ENCODE measurements at regions not wholly inside any gene's neighbourhood (a gene's known extent, or its start where the extent isn't known, plus 50 kb on each side); places are given as distances from the start of the nearest gene placed in this dataset.

DNA sequence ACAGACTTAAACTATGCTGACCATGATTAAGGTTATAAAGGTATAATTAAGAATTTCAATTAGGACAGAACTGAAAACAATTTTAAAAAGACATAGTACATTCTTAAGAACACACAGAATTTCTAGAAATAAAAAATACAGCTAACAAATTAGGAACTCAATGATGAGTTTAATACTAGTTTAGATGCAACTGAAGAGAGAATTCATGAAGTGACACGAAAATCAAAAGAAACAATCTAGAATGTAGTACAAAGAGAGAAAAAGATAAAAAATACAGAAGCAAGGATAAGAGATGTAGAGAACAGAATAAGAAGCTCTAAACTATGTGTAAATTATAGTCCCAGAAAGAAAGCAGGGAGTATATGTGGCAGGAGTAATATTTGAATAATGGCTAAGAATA lies 187.8 kb upstream of the KRR1 start:
- H3K27me3 ChIP-seq (ENCODE audit: control insufficient read depth, insufficient read depth, low read length) = no peaks in the 10 kb centered on the region
- H3K4me2 ChIP-seq (ENCODE audit: extremely low read depth, insufficient read depth, low read length) = no peak overlapping the region
- DNase-seq (ENCODE audit: low read depth in 2 of 2) = no peak
- H3K36me3 ChIP-seq (ENCODE audit: control insufficient read depth, insufficient read depth, low read length) = no peaks in the 10 kb centered on the region
- no peak overlapping the region for H2AFZ ChIP-seq (ENCODE audit: low read length)
- no peak overlapping the region for H3K9ac ChIP-seq (ENCODE audit: insufficient read depth, low read length)
- H3K4me1 ChIP-seq (ENCODE audit: control insufficient read depth, extremely low read depth, insufficient read depth, low read length) = no peaks in the 10 kb centered on the region
- TF ChIP-seq, protein P1, sequence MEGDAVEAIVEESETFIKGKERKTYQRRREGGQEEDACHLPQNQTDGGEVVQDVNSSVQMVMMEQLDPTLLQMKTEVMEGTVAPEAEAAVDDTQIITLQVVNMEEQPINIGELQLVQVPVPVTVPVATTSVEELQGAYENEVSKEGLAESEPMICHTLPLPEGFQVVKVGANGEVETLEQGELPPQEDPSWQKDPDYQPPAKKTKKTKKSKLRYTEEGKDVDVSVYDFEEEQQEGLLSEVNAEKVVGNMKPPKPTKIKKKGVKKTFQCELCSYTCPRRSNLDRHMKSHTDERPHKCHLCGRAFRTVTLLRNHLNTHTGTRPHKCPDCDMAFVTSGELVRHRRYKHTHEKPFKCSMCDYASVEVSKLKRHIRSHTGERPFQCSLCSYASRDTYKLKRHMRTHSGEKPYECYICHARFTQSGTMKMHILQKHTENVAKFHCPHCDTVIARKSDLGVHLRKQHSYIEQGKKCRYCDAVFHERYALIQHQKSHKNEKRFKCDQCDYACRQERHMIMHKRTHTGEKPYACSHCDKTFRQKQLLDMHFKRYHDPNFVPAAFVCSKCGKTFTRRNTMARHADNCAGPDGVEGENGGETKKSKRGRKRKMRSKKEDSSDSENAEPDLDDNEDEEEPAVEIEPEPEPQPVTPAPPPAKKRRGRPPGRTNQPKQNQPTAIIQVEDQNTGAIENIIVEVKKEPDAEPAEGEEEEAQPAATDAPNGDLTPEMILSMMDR (conservative IDR thresholded peaks at IDR 0.05 in 1 of 2, IDR thresholded peaks at IDR 0.05 in 1 of 2; ENCODE audit: low read depth in 1 of 2, low read length in 2 of 2) = no peak
- no peak for TF ChIP-seq EZH2 (IDR thresholded peaks at IDR 0.05; ENCODE audit: low read length, missing control alignments)
- H4K20me1 ChIP-seq (ENCODE audit: control insufficient read depth, extremely low read depth, insufficient read depth, low read length) = no peaks in the 10 kb centered on the region
- H3K4me3 ChIP-seq (replicated peaks in 1 of 4; ENCODE audit: control extremely low read depth in 1 of 4, insufficient read depth in 1 of 4, low read depth in 3 of 4, low read length in 4 of 4) = no peak overlapping the region
- H3K27ac ChIP-seq (ENCODE audit: insufficient read depth, low read length) = no peak overlapping the region
- H3K9me3 ChIP-seq (ENCODE audit: control insufficient read depth, insufficient read depth, low read depth, low read length) = no peaks in the 10 kb centered on the region
- H3K79me2 ChIP-seq (ENCODE audit: control insufficient read depth, insufficient read depth, low read length) = no peaks in the 10 kb centered on the region

DNA sequence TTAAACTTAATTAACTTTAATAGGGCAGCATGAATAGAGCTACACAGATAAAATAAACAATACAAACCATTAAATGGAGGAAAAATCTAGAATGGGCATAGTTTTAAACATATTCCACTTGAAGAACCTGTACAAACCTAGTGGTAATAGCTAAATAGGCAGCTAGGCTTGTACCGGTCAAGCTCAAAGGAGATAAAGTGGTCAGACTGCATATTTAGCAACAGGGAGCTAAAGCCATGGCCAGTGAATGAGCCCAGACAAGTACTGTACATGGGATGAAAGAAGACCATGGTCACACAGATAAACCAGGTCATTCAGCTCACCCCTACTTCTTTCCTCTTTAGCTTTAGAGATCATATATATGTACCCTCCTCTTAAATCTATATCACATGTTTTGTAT lies 186.6 kb upstream of the KRR1 start:
- H3K79me2 ChIP-seq (ENCODE audit: control insufficient read depth, insufficient read depth, low read length) = no peaks in the 10 kb centered on the region
- H3K9me3 ChIP-seq (ENCODE audit: control insufficient read depth, insufficient read depth, low read depth, low read length) = no peaks in the 10 kb centered on the region
- H3K27ac ChIP-seq (ENCODE audit: insufficient read depth, low read length) = no peak overlapping the region
- H3K9ac ChIP-seq (ENCODE audit: insufficient read depth, low read length) = no peak overlapping the region
- DNase-seq (ENCODE audit: low read depth in 2 of 2) = no peak
- no peaks in the 10 kb centered on the region for H3K36me3 ChIP-seq (ENCODE audit: control insufficient read depth, insufficient read depth, low read length)
- H3K4me1 ChIP-seq (ENCODE audit: control insufficient read depth, extremely low read depth, insufficient read depth, low read length) = no peaks in the 10 kb centered on the region
- H4K20me1 ChIP-seq (ENCODE audit: control insufficient read depth, extremely low read depth, insufficient read depth, low read length) = no peaks in the 10 kb centered on the region
- H3K4me3 ChIP-seq (replicated peaks in 1 of 4; ENCODE audit: control extremely low read depth in 1 of 4, insufficient read depth in 1 of 4, low read depth in 3 of 4, low read length in 4 of 4) = no peak overlapping the region
- TF ChIP-seq, protein P1 (conservative IDR thresholded peaks at IDR 0.05 in 1 of 2, IDR thresholded peaks at IDR 0.05 in 1 of 2; ENCODE audit: low read depth in 1 of 2, low read length in 2 of 2) = no peak
- TF ChIP-seq EZH2 (IDR thresholded peaks at IDR 0.05; ENCODE audit: low read length, missing control alignments) = no peak
- H3K4me2 ChIP-seq (ENCODE audit: extremely low read depth, insufficient read depth, low read length) = no peak overlapping the region
- no peaks in the 10 kb centered on the region for H3K27me3 ChIP-seq (ENCODE audit: control insufficient read depth, insufficient read depth, low read length)
- no peak overlapping the region for H2AFZ ChIP-seq (ENCODE audit: low read length)

DNA sequence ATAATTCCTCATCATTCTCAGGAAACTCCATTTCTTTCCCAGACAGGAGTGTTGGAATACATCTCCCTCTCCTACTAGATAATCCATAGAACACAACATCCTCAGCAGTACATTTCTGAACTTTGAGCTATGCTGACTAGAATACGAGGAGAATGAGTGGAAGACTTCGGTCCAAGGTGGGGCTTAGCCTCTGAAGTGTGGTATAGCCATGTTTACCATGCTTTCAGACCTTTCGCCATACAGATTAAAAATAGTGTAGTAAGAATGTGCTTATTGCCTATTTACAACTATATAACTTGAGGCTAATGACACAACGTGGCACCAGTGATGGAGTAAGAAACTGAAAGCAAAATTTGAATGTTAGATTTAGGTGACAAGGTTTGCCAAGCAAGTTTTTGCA lies 184.5 kb upstream of the KRR1 start:
- Histone ChIP-seq H2AFZ (ENCODE audit: low read length) (no peak overlapping the region), H3K27ac (ENCODE audit: insufficient read depth, low read length) (no peak overlapping the region), H3K79me2 (ENCODE audit: control insufficient read depth, insufficient read depth, low read length) (no peaks in the 10 kb centered on the region), H4K20me1 (ENCODE audit: control insufficient read depth, extremely low read depth, insufficient read depth, low read length) (no peaks in the 10 kb centered on the region), H3K4me3 (replicated peaks in 1 of 4; ENCODE audit: control extremely low read depth in 1 of 4, insufficient read depth in 1 of 4, low read depth in 3 of 4, low read length in 4 of 4) (no peak overlapping the region), H3K36me3 (ENCODE audit: control insufficient read depth, insufficient read depth, low read length) (peaks cover 1% of the 10 kb centered on the region), H3K27me3 (ENCODE audit: control insufficient read depth, insufficient read depth, low read length) (no peaks in the 10 kb centered on the region), H3K9me3 (ENCODE audit: control insufficient read depth, insufficient read depth, low read depth, low read length) (no peaks in the 10 kb centered on the region), H3K4me1 (ENCODE audit: control insufficient read depth, extremely low read depth, insufficient read depth, low read length) (no peaks in the 10 kb centered on the region), H3K9ac (ENCODE audit: insufficient read depth, low read length) (no peak overlapping the region), H3K4me2 (ENCODE audit: extremely low read depth, insufficient read depth, low read length) (no peak overlapping the region)
- DNase-seq (ENCODE audit: low read depth in 2 of 2) = no peak
- no peak for TF ChIP-seq EZH2 (IDR thresholded peaks at IDR 0.05; ENCODE audit: low read length, missing control alignments)
- TF ChIP-seq, protein P1 (conservative IDR thresholded peaks at IDR 0.05 in 1 of 2, IDR thresholded peaks at IDR 0.05 in 1 of 2; ENCODE audit: low read depth in 1 of 2, low read length in 2 of 2) = no peak
